Activated CD8-positive, alpha-beta T cell treated with anti-CD3 and anti-CD28 coated beads, Interleukin-2, amount 10 ng/mL, durations not matched to agents 7 days and 5 days (primary cell): ENCODE measurements at regions not wholly inside any gene's neighbourhood (a gene's known extent, or its start where the extent isn't known, plus 50 kb on each side); places are given as distances from the start of the nearest gene placed in this dataset.
"Not testable (repeated sequence)": the region's sequence is repeated elsewhere in the genome, so short reads cannot be mapped to it uniquely, and the experiment has no call there.

Experiments used
- ATAC-seq: fragments of 150-1000 bp; cut with Tn5 transposase; one replicate; pipeline ENCODE4 v1.10.0; 2021; ENCODE audit warnings: moderate library complexity
- CTCF ChIA-PET: fragments of 350-600 bp; sonication (Branson Sonifier 250); formaldehyde crosslinking; loops from one replicate; lab custom pipeline; 2021; ENCODE audit warnings: antibody characterized with exemption; lab: Charles Lee
- POLR2A ChIA-PET: fragments of 350-600 bp; sonication (Branson Sonifier 250); formaldehyde crosslinking; loops from one replicate; lab custom pipeline; 2021; ENCODE audit warnings: antibody characterized with exemption; lab: Charles Lee
- DNase-seq: peaks from one replicate; pipeline ENCODE4 v3.0.0-alpha.2; 2020
- H3K27ac Mint-ChIP-seq: one replicate; pipeline ENCODE4 v1.8.0; 2021; ENCODE audit warnings: mild to moderate bottlenecking, mixed read lengths
- H3K27me3 Mint-ChIP-seq: one replicate; pipeline ENCODE4 v1.8.0; 2021; ENCODE audit warnings: low read depth, mixed read lengths
- H3K36me3 Mint-ChIP-seq: one replicate; pipeline ENCODE4 v1.8.0; 2021; ENCODE audit warnings: low read depth, mixed read lengths
- H3K4me1 Mint-ChIP-seq: one replicate; pipeline ENCODE4 v1.8.0; 2021; ENCODE audit warnings: low read depth, mixed read lengths
- H3K4me3 Mint-ChIP-seq: one replicate; pipeline ENCODE4 v1.8.0; 2021; ENCODE audit warnings: mild to moderate bottlenecking, mixed read lengths
- H3K9me3 Mint-ChIP-seq: one replicate; pipeline ENCODE4 v1.8.0; 2022; ENCODE audit warnings: mixed read lengths; ENCODE audit not compliant: insufficient read depth

GRCh38 chr1:221997012-221997411 lies 255.1 kb upstream of the DUSP10 start:
- H3K4me3 Mint-ChIP-seq, DNase-seq, H3K27ac Mint-ChIP-seq, H3K27me3 Mint-ChIP-seq, POLR2A ChIA-PET, ATAC-seq, H3K9me3 Mint-ChIP-seq, H3K36me3 Mint-ChIP-seq, CTCF ChIA-PET: not testable (repeated sequence)
- peaks cover 22% of the 10 kb centered on the region for H3K4me1 Mint-ChIP-seq

- peaks cover 29% of the 10 kb centered on the region for H3K4me1 Mint-ChIP-seq
These were observed 253.1 kb upstream of the DUSP10 start for GRCh38 chr1:221994939-221995338.

GRCh38 chr1:221994274-221994698 lies 252.4 kb upstream of the DUSP10 start:
- ChIA-PET POLR2A (interaction anchor here (2.1 kb wide), 1 partner anchor 253 kb away, joined by 11 read pairs; the partner anchor contains the start of gene DUSP10), CTCF (interaction anchor here (1.3 to 6.0 kb wide), 2 partner anchors 10 to 14 kb away, joined by 3 to 32 read pairs; no protein-coding TSS in a partner anchor)
- Mint-ChIP-seq H3K4me1 (peaks cover 29% of the 10 kb centered on the region), H3K36me3 (no peaks in the 10 kb centered on the region), H3K27ac (no peak overlapping the region), H3K4me3 (no peak overlapping the region), H3K9me3 (peaks cover 4% of the 10 kb centered on the region), H3K27me3 (no peaks in the 10 kb centered on the region)
- DNase-seq, result peak; percentile 23
- no peak for ATAC-seq

More at GRCh38 chr1:221994939-221995338, 253.1 kb upstream of the DUSP10 start:
- H3K4me3 Mint-ChIP-seq, result no peak overlapping the region
- H3K9me3 Mint-ChIP-seq, result peaks cover 4% of the 10 kb centered on the region
- CTCF ChIA-PET, result interaction anchor here (6.0 kb wide), 1 partner anchor 13 kb away, joined by 32 read pairs; no protein-coding TSS in a partner anchor
- H3K27ac Mint-ChIP-seq, result no peak overlapping the region
- POLR2A ChIA-PET, result interaction anchor here (2.1 kb wide), 1 partner anchor 253 kb away, joined by 11 read pairs; the partner anchor contains the start of gene DUSP10
- no peaks in the 10 kb centered on the region for H3K27me3 Mint-ChIP-seq
- H3K36me3 Mint-ChIP-seq, result no peaks in the 10 kb centered on the region
- DNase-seq, result no peak
- ATAC-seq, result no peak

- Mint-ChIP-seq H3K4me1 (peaks cover 29% of the 10 kb centered on the region), H3K4me3 (no peak overlapping the region), H3K27ac (no peak overlapping the region), H3K36me3 (no peaks in the 10 kb centered on the region), H3K9me3 (peaks cover 4% of the 10 kb centered on the region), H3K27me3 (no peaks in the 10 kb centered on the region)
- no peak for ATAC-seq
- CTCF ChIA-PET, result interaction anchor here (1.3 to 6.0 kb wide), 3 partner anchors 10 to 250 kb away, joined by 3 to 32 read pairs (median 3); no protein-coding TSS in a partner anchor
- POLR2A ChIA-PET, result interaction anchor here (2.1 kb wide), 1 partner anchor 252 kb away, joined by 11 read pairs; the partner anchor contains the start of gene DUSP10
- no peak for DNase-seq
These were observed 251.6 kb upstream of the DUSP10 start for GRCh38 chr1:221993444-221993948.

GRCh38 chr1:221992427-221992826 lies 250.5 kb upstream of the DUSP10 start:
- Mint-ChIP-seq H3K4me3 (no peak overlapping the region), H3K27ac (no peak overlapping the region), H3K9me3 (peaks cover 4% of the 10 kb centered on the region), H3K4me1 (peaks cover 29% of the 10 kb centered on the region), H3K36me3 (no peaks in the 10 kb centered on the region), H3K27me3 (no peaks in the 10 kb centered on the region)
- ChIA-PET POLR2A (interaction anchor here (1.5 kb wide), 1 partner anchor 251 kb away, joined by 5 read pairs; the partner anchor contains the start of gene DUSP10), CTCF (interaction anchor here (1.2 to 6.0 kb wide), 3 partner anchors 16 to 463 kb away, joined by 3 to 32 read pairs (median 5); no protein-coding TSS in a partner anchor)
- ATAC-seq (no peak), DNase-seq (no peak)

- ChIA-PET POLR2A (interaction anchor here (1.5 kb wide), 1 partner anchor 249 kb away, joined by 5 read pairs; the partner anchor contains the start of gene DUSP10), CTCF (interaction anchor here (1.2 to 6.0 kb wide), 2 partner anchors 17 to 464 kb away, joined by 5 to 32 read pairs; no protein-coding TSS in a partner anchor)
- Mint-ChIP-seq H3K27ac (no peak overlapping the region), H3K36me3 (no peaks in the 10 kb centered on the region), H3K4me3 (no peak overlapping the region), H3K27me3 (no peaks in the 10 kb centered on the region), H3K9me3 (peaks cover 4% of the 10 kb centered on the region), H3K4me1 (peaks cover 29% of the 10 kb centered on the region)
- ATAC-seq (no peak), DNase-seq (no peak)
These were observed 249.3 kb upstream of the DUSP10 start for GRCh38 chr1:221991221-221991620.

- no peaks in the 10 kb centered on the region for H3K27me3 Mint-ChIP-seq
- ATAC-seq (no peak), DNase-seq (no peak)
- POLR2A ChIA-PET, result no interaction called here
- peaks cover 25% of the 10 kb centered on the region for H3K4me1 Mint-ChIP-seq
- H3K9me3 Mint-ChIP-seq, result peaks cover 4% of the 10 kb centered on the region
- CTCF ChIA-PET, result interaction anchor here (6.0 kb wide), 1 partner anchor 18 kb away, joined by 32 read pairs; no protein-coding TSS in a partner anchor
- no peak overlapping the region for H3K27ac Mint-ChIP-seq
- no peaks in the 10 kb centered on the region for H3K36me3 Mint-ChIP-seq
- no peak overlapping the region for H3K4me3 Mint-ChIP-seq
These were observed 247.9 kb upstream of the DUSP10 start for GRCh38 chr1:221989741-221990140.

- ChIA-PET CTCF (interaction anchor here (1.3 kb wide), 1 partner anchor 21 kb away, joined by 4 read pairs; no protein-coding TSS in a partner anchor), POLR2A (no interaction called here)
- no peak overlapping the region for H3K27ac Mint-ChIP-seq
- peaks cover 17% of the 10 kb centered on the region for H3K4me1 Mint-ChIP-seq
- peaks cover 4% of the 10 kb centered on the region for H3K9me3 Mint-ChIP-seq
- DNase-seq, result no peak
- ATAC-seq, result no peak
- H3K27me3 Mint-ChIP-seq, result no peaks in the 10 kb centered on the region
- H3K4me3 Mint-ChIP-seq, result no peak overlapping the region
- H3K36me3 Mint-ChIP-seq, result no peaks in the 10 kb centered on the region
These were observed 246.9 kb upstream of the DUSP10 start for GRCh38 chr1:221988829-221989228.

- ChIA-PET POLR2A (no interaction called here), CTCF (interaction anchor here (1.3 kb wide), 1 partner anchor 22 kb away, joined by 4 read pairs; no protein-coding TSS in a partner anchor)
- Mint-ChIP-seq H3K36me3 (no peaks in the 10 kb centered on the region), H3K9me3 (peaks cover 4% of the 10 kb centered on the region), H3K4me1 (peaks cover 12% of the 10 kb centered on the region), H3K27ac (no peak overlapping the region), H3K4me3 (no peak overlapping the region), H3K27me3 (peaks cover 7% of the 10 kb centered on the region)
- DNase-seq (no peak), ATAC-seq (no peak)
These were observed 246.1 kb upstream of the DUSP10 start for GRCh38 chr1:221987860-221988520.

GRCh38 chr1:221983444-221983843 lies 241.6 kb upstream of the DUSP10 start:
- H3K9me3 Mint-ChIP-seq, result no peaks in the 10 kb centered on the region

GRCh38 chr1:221981461-221981860 lies 239.6 kb upstream of the DUSP10 start:
- no peak for ATAC-seq
- H3K4me3 Mint-ChIP-seq, result no peak overlapping the region
- H3K4me1 Mint-ChIP-seq, result no peaks in the 10 kb centered on the region
- ChIA-PET POLR2A (interaction anchor here (0.7 kb wide), 1 partner anchor 279 kb away, joined by 4 read pairs; no protein-coding TSS in a partner anchor), CTCF (no interaction called here)
- H3K27me3 Mint-ChIP-seq, result peaks cover 11% of the 10 kb centered on the region
- no peak overlapping the region for H3K27ac Mint-ChIP-seq
- DNase-seq, result no peak
- no peaks in the 10 kb centered on the region for H3K36me3 Mint-ChIP-seq
- no peaks in the 10 kb centered on the region for H3K9me3 Mint-ChIP-seq

More at GRCh38 chr1:221983444-221983843, 241.6 kb upstream of the DUSP10 start:
- ChIA-PET POLR2A (no interaction called here), CTCF (no interaction called here)
- H3K27me3 Mint-ChIP-seq, result peaks cover 11% of the 10 kb centered on the region
- ATAC-seq, result no peak
- H3K27ac Mint-ChIP-seq, result no peak overlapping the region
- DNase-seq, result no peak
- H3K4me1 Mint-ChIP-seq, result no peaks in the 10 kb centered on the region
- no peaks in the 10 kb centered on the region for H3K36me3 Mint-ChIP-seq
- H3K4me3 Mint-ChIP-seq, result no peak overlapping the region
